Left lung (tissue), 4 donors: ENCODE measurements at regions not wholly inside any gene's neighbourhood (a gene's known extent, or its start where the extent isn't known, plus 50 kb on each side); places are given as distances from the start of the nearest gene placed in this dataset.
A peak's percentile ranks its signal among the peaks of the same experiment; 100 is the strongest.

Experiments
- ATAC-seq: fragments of 200-7000 bp; cut with Tn5 transposase; one replicate; pipeline ENCODE4 v1.9.1; 2020; ENCODE audit warnings: moderate library complexity
- DNase-seq, 4 donors: peaks; one replicate each; pipeline ENCODE4 v3.0.0-alpha.2; 2013 to 2020
- H3K27ac ChIP-seq, 2 donors: fragments of 200-600 bp; sonication (generic) in 1 of 2; one replicate each; pipeline versions ENCODE4 v1.5.0 to v1.8.0; 2020 to 2021
- H3K27me3 ChIP-seq, 2 donors: fragments of 200-600 bp; sonication (generic) in 1 of 2; one replicate each; pipeline versions ENCODE4 v1.5.0 to v1.8.0; 2020 to 2021
- H3K36me3 ChIP-seq, 2 donors: fragments of 200-600 bp; sonication (generic) in 1 of 2; one replicate each; pipeline versions ENCODE4 v1.5.0 to v1.8.0; 2020 to 2021
- H3K4me1 ChIP-seq, 2 donors: fragments of 200-600 bp; one replicate each; pipeline ENCODE4 v1.8.0; 2021
- H3K4me3 ChIP-seq, 2 donors: fragments of 200-600 bp; sonication (generic) in 1 of 2; one replicate each; pipeline versions ENCODE4 v1.5.0 to v1.8.0; 2020 to 2021; ENCODE audit warnings: mild to moderate bottlenecking in 1 of 2
- H3K9me3 ChIP-seq, 2 donors: fragments of 200-600 bp; sonication (generic) in 1 of 2; one replicate each; pipeline versions ENCODE4 v1.5.0 to v1.8.0; 2020 to 2021
- intact Hi-C, 2 donors: fragments of 100-400 bp; cut with DNase I; formaldehyde crosslinking; loops; one replicate each; pipeline versions ENCODE4 v1.11.2 to v1.14.2; 2022
- TF ChIP-seq, protein P1 (sequence below), 2 donors: fragments of 200-600 bp; sonication (generic) in 1 of 2; IDR thresholded peaks; one replicate each; pipeline versions ENCODE4 v1.5.0 to v1.8.0; 2021; ENCODE audit warnings: antibody characterized with exemption in 2 of 2
- donor health status: DM: no; HTN: yes; CAD: no.
- donor health status: DM: no; HTN: no; CAD: no.

DNA sequence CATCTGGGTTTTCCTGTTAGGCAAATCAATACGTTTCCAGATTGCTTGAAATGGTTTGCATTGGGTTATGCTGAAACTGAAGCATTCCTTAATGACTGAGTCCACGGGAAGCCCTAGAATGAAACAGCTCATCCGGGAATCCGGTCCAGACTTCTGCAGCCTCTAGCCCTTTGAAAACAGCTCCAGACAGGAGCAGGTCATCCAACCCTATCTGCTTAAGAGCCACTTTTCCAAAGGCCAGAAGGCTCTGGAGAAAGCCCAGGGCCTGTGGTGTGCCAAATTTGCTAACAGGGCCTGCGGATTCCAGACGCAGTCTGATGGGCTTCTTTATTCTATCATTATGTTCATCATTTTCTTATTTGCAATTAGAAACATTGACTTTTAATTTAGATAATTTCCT is 265.4 kb downstream of the SKIDA1 start:
- H3K36me3 ChIP-seq = no peaks in the 10 kb centered on the region
- no peaks in the 10 kb centered on the region for H3K27me3 ChIP-seq
- intact Hi-C loops = no loop called here
- H3K4me3 ChIP-seq = no peak overlapping the region
- no peaks in the 10 kb centered on the region for H3K4me1 ChIP-seq
- H3K9me3 ChIP-seq = no peaks in the 10 kb centered on the region
- DNase-seq (peak in 2 of 4 donors; percentile 30 to 38), ATAC-seq (peak; percentile 55)
- H3K27ac ChIP-seq = peak overlapping the region in 1 of 2 donors; percentile 65
- TF ChIP-seq, protein P1, sequence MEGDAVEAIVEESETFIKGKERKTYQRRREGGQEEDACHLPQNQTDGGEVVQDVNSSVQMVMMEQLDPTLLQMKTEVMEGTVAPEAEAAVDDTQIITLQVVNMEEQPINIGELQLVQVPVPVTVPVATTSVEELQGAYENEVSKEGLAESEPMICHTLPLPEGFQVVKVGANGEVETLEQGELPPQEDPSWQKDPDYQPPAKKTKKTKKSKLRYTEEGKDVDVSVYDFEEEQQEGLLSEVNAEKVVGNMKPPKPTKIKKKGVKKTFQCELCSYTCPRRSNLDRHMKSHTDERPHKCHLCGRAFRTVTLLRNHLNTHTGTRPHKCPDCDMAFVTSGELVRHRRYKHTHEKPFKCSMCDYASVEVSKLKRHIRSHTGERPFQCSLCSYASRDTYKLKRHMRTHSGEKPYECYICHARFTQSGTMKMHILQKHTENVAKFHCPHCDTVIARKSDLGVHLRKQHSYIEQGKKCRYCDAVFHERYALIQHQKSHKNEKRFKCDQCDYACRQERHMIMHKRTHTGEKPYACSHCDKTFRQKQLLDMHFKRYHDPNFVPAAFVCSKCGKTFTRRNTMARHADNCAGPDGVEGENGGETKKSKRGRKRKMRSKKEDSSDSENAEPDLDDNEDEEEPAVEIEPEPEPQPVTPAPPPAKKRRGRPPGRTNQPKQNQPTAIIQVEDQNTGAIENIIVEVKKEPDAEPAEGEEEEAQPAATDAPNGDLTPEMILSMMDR (IDR thresholded peaks at IDR 0.05) = no peak

DNA sequence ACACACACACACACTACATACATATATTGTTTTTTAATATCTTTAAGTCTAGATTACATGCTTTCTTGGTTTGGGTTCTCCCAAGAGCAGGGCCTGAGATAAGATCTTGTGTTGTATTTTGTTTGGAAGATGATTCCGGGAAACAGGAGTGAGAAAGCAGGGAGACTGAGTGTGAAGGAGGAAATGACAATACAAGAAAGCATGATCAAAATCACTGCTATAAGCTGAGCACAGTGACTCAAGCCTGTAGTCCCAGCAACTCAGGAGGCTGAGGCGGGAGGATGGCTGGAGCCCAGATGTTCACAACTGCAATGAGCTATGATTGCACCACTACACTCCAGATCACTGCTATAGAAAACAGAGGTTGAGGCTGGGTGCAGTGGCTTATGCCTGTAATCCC is 267.6 kb downstream of the SKIDA1 start:
- ATAC-seq = no peak
- DNase-seq = no peak
- no peak overlapping the region for H3K27ac ChIP-seq
- H3K27me3 ChIP-seq = no peaks in the 10 kb centered on the region
- H3K4me1 ChIP-seq = no peaks in the 10 kb centered on the region
- no peaks in the 10 kb centered on the region for H3K36me3 ChIP-seq
- no peaks in the 10 kb centered on the region for H3K9me3 ChIP-seq
- no peak overlapping the region for H3K4me3 ChIP-seq
- TF ChIP-seq, protein P1 (IDR thresholded peaks at IDR 0.05) = no peak
- intact Hi-C loops = no loop called here

DNA sequence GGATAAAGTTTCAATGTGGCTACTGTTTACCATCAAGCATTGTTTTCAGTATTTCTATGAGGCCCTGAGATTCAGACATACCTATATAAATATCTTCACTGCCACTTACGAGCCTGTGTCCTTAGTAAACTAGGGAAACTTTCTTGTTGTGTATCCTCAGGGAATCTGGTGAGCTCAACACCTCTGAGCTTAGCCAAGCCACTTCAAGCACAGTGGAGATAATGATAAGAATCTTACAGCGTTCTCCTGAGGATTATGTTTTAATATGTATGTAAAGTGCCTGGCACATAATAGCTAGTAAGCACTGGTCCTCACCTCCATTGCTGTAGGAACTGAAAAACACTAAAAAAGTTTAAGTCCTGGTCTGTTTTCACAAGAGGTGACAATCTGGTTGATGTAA is 268.3 kb downstream of the SKIDA1 start:
- ATAC-seq = no peak
- intact Hi-C loops = no loop called here
- TF ChIP-seq, protein P1 (IDR thresholded peaks at IDR 0.05) = no peak

DNA sequence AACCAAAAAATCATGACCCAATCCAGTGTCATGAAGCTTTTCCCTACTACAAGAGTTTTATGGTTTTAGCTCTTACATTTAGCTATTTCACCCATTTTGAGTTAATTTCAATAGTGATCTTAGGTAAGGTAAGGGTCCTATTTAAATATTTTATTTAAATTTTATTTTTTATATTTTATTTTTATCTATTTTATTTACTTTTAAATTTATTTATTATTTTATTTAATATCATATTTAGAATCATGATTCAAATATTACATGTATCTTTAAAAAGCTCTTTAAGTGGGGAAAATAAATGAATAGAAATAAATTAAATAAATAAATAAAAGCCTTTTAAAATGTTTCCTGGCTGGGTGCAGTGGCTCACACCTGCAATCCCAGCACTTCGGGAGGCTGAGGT is 276.0 kb downstream of the SKIDA1 start:
- TF ChIP-seq, protein P1 (IDR thresholded peaks at IDR 0.05) = no peak
- no peak overlapping the region for H3K27ac ChIP-seq
- H3K4me3 ChIP-seq = no peak overlapping the region
- ATAC-seq (no peak), DNase-seq (no peak)
- no peaks in the 10 kb centered on the region for H3K9me3 ChIP-seq
- H3K4me1 ChIP-seq = no peaks in the 10 kb centered on the region
- H3K36me3 ChIP-seq = no peaks in the 10 kb centered on the region
- no peaks in the 10 kb centered on the region for H3K27me3 ChIP-seq
- intact Hi-C loops = no loop called here

More for the DNA sequence above, 268.3 kb downstream of the SKIDA1 start:
- no peaks in the 10 kb centered on the region for H3K4me1 ChIP-seq
- H3K27ac ChIP-seq = no peak overlapping the region
- H3K4me3 ChIP-seq = no peak overlapping the region
- DNase-seq = no peak
- H3K36me3 ChIP-seq = no peaks in the 10 kb centered on the region
- H3K27me3 ChIP-seq = no peaks in the 10 kb centered on the region
- H3K9me3 ChIP-seq = no peaks in the 10 kb centered on the region

DNA sequence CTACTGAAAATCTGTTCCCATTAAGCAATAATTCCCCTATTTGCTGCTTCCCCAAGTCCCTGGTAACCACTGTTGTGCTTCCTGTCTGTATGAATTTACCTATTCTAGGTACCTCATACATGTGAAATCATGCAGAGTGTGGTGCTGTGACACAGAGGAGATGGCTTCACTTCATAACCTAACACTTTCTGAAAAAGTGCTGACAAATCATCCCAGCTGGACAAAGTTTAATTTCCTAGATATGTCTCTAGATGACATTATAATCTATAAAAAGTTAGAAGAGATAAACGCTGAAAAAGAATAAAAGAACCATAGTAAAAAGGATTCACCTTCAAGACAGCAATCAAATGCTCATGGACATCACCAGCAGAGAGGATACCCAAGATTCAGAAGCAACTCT is 277.9 kb downstream of the SKIDA1 start:
- Histone ChIP-seq H3K36me3 (no peaks in the 10 kb centered on the region), H3K9me3 (no peaks in the 10 kb centered on the region), H3K27me3 (no peaks in the 10 kb centered on the region), H3K4me3 (no peak overlapping the region), H3K4me1 (no peaks in the 10 kb centered on the region), H3K27ac (no peak overlapping the region)
- intact Hi-C loops = no loop called here
- no peak for DNase-seq
- TF ChIP-seq, protein P1 (IDR thresholded peaks at IDR 0.05) = no peak
- ATAC-seq = no peak
